Amniotic epithelial cell (primary cell): ENCODE measurements at regions not wholly inside any gene's neighbourhood (a gene's known extent, or its start where the extent isn't known, plus 50 kb on each side); places are given as distances from the start of the nearest gene placed in this dataset.

Source experiments
- DNase-seq: peaks from one replicate; pipeline ENCODE4 v3.0.0-alpha.2; 2010; ENCODE audit warnings: low read depth

GRCh38 chr10:125337510-125337909, 177.1 kb upstream of the CTBP2 start:
- no peak for DNase-seq

DNA sequence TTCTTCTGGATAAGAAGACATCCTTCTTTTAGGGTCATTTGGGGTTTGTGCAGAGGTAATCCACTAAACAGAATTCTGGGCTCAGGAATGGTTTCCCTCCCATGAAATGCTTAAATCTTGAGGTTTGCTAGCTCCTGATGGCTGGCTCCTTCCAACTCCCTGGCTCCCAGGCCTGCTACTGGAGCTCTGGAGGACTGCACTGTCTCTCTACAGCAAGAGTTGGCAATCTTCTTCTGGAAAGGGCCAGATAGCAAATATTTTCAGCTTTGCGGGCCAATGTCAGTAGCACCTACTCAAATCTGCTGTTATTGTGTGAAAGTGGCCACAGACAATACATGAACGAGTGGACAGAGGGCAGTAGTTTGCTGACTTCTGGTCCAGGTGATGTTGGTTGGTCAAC, 174.2 kb upstream of the CTBP2 start:
- DNase-seq, result no peak

DNA sequence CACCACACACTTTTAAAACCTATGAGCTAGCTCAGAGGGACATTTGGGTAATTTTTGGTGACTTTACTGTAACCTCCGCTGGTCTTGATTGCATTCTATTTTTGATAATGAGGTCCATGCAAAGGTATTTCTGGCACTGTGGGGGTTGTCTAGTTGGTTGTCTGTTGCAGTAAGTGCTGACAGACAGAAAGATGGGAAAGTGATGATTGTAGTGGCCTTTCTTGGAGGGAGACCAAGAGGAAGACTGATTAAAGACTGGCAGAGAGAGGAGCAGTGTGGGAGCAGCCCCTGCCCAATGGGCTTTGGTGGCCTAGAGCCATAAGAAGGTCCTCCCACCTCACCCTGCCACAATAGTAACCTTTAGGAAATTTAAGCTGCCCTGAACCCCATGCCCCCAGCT, 173.4 kb upstream of the CTBP2 start:
- no peak for DNase-seq

DNA sequence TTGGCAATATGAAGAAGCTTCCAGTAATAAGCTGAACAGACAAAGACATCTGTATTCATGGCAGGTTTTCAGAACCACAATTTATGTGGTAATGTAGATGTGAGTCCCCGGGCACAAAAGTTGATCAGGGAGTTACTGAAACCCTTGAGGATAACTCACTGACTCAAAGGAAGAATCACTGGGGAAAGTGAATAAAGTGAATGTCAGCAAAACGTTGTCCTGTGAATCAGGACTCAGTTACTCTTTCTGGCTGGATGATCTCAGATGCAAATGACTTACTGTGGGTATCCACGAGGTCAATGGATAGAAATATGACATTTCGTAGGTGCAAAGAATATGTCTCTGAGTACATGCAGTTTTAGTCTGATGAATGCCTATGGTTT, 172.8 kb upstream of the CTBP2 start:
- no peak for DNase-seq

GRCh38 chr10:125332548-125333208, 172.3 kb upstream of the CTBP2 start:
- no peak for DNase-seq

DNA sequence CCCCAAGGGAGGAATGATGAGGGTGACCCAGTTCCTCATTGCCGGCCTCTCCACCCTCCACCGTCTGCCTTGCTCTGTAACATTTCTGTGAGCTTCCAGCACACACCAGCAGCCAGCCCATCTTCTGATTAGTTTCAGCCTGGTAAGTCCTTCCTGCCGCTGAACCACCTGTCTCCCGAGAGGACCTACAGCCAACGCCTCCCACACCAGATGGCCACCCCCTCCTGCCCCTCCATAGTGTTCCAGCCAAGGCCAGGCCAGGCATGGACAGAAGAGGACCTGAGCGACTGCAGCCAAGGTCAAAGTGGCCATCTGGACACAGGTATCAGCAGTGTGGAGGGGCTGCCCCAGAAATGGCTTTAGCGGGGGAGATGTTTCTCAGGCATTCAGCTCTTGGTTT, 170.7 kb upstream of the CTBP2 start:
- no peak for DNase-seq

DNA sequence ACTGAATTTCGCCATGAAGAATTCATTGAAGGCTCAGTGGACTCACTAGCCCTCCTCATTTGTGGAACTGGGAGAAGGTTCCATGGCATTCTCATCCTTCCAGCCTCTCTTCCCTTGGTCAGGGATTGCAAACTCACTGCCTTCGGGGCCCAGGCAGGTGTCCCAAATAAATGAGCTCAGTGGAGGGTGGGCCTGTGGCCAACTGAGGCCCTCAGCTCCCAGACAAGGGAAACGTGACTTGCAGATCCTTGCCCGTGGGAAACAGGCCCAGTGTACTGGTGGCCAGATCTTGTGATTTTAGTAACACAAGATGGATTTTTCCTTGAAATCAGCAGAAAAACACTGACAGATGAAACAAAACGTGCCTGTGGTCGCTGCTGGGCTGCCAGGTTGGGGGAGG, 168.7 kb upstream of the CTBP2 start:
- DNase-seq, result no peak

DNA sequence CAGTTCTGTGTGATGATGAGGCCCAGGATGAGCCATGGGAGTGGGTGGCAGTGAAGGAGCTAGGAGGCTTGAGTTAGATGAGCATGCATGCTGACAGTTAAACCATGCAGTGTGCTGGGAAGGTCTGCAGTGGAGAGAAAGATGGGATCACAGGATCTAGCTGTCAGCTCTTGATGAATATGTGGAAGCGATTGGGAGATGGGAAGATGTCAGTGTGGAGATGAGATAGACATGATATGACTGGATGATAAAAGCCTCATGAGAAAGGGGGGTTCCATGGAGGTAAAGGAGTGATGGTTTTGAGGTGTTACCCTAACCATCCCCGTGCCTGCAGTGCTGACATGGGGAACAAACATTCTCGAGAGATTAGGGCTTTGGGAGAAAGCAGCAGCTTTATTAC, 165.0 kb upstream of the CTBP2 start:
- DNase-seq, result no peak

DNA sequence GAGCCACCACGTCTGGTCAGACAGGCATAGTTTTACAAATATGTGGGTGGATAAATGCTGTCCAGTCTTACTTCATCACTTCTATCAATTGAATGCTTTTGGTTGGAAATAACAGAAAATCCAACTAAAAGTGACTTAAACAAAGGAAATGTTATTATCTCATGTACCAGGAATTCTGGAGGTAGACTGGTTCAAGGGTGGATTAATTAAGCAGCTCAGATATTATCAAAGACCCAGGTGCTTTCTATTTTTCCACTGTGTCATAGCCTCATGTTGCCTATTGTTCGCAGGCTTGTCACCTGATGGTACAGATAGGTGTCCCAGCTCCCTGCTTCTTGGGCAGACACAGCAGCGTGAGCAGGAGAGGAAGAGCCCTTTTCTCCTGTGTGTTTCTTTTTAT, 156.1 kb upstream of the CTBP2 start:
- DNase-seq, result no peak

GRCh38 chr10:125300937-125301336, 140.6 kb upstream of the CTBP2 start:
- no peak for DNase-seq

GRCh38 chr10:125299461-125299860, 139.1 kb upstream of the CTBP2 start:
- DNase-seq, result no peak

DNA sequence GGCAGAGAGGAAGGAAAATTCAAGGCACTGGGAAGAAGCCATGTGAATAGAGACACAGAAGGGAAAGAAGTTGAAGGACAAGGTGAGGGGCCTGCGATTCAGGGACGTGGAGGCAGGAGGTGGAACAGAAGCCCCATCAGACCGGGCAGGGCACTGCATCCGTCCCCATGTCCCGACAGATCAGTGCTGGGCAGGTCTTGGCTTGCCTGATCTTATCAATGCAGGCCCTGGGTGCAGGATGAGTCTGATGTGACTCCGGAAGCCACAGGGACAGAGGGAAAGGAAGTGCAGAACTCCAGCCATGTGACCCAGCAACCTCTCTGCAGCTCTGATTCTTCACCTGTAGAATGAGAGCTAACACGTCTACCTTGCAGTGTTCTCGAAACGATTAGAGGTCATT, 136.2 kb upstream of the CTBP2 start:
- no peak for DNase-seq

DNA sequence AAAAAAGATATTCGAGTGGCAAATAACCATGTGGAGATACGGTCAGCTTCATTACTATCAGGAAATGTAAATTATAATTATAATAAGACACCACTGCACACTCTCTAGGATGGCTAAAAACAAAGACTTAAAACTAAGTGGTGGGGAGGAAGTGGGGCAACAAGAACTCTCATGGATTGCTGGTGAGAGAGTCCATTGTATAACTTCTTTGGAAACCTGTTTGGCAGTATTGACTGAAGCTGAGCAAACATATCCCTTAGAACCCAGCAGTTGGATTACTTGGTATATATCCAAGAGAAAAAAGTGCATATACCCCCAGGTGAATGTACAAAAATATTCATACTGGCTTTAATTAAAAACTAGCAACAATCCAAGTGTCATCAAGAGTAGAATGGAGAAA, 133.7 kb upstream of the CTBP2 start:
- DNase-seq, result no peak

- no peak for DNase-seq
Observed at GRCh38 chr10:125291836-125292235, 131.5 kb upstream of the CTBP2 start.

GRCh38 chr10:125289461-125289860, 129.1 kb upstream of the CTBP2 start:
- DNase-seq, result no peak

GRCh38 chr10:125284875-125285597, 124.7 kb upstream of the CTBP2 start:
- DNase-seq, result peak; percentile 0

GRCh38 chr10:125283836-125284614, 123.7 kb upstream of the CTBP2 start:
- DNase-seq, result no peak

GRCh38 chr10:125283191-125283835, 123.0 kb upstream of the CTBP2 start:
- no peak for DNase-seq

DNA sequence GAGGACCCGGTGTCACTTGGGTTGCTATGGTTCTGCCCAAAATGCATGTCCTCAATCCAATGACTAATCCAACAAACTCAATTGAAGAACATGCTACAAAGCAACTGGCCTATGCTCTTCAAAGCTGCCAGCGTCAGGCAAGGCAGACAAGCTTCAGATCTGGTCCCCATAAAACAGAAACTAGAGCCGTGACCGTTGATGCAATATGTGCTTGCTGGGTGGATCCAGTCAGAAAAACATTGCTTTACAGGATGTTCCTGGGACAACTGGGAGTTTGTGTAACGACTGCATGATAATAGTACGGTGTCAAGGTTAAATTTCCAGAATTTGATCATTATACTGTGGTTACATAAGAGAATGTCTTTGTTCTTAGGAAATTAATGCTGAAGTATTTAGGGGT, 120.7 kb upstream of the CTBP2 start:
- DNase-seq, result no peak

DNA sequence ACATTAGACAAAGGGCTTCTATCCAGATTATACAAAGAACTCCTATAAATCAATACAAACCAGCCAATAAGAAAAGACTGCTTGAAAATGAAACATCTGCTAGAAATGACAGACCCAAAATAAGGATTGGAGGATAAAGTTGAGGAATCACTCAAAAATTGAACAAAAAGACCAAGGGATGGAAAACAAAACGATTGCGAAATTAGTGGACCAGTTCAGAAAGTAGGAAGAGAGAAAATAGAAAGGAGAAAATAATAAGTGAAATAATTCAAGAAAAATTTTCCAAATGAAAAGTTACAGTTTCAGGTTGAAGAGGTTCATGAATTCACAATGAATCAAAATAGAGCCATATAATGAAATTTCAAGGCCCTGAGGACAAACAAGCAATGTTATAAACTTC, 115.8 kb upstream of the CTBP2 start:
- no peak for DNase-seq

GRCh38 chr10:125274961-125275360, 114.6 kb upstream of the CTBP2 start:
- DNase-seq, result no peak

GRCh38 chr10:125273023-125273422, 112.7 kb upstream of the CTBP2 start:
- DNase-seq, result no peak

GRCh38 chr10:125269716-125270115, 109.4 kb upstream of the CTBP2 start:
- no peak for DNase-seq
